ENCODE measurements at regions not wholly inside any gene's neighbourhood (a gene's known extent, or its start where the extent isn't known, plus 50 kb on each side); places are given as distances from the start of the nearest gene placed in this dataset.

- FAIRE-seq, result no peak
Measured at GRCh38 chr5:68161156-68161555, 54.4 kb upstream of the PIK3R1 start.

- no peak for FAIRE-seq
Measured at GRCh38 chr5:68159224-68159951, 56.2 kb upstream of the PIK3R1 start.

GRCh38 chr5:68155940-68156339 lies 59.6 kb upstream of the PIK3R1 start:
- no peak for FAIRE-seq

DNA sequence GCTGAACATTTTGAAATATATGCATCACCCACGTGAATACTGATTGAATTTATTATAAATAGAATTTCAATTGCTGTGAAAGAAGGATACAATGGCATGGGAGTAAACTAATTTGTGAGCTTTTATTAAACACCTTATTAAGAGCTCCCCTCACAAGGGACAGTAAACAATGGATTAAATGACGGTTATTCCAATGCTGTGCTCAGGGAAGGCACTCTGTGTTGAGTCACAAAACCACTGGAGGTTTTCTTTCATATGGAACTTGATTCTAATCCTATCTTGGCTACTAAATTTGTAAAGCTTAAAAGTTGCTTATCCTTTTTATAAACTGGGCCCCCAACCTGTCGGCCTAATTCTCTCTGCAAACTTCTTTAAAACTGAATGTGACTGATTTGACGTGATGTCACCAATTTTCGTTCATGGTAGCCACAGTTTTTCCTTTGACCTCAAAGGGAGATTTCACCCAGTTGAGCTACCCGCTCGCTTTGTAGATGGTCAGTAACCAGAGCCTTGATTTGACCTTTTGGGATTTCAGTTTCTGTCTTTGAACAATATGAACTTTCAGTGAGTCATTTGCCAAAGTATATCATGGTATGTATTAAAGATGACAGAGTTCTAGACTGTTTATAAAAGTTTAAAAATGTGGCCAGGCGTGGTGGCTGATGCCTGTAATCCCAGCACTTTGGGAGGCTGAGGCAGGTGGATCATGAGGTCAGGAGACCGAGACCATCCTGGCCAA lies 61.3 kb upstream of the PIK3R1 start:
- FAIRE-seq, result no peak

GRCh38 chr5:68151812-68152211 lies 63.7 kb upstream of the PIK3R1 start:
- FAIRE-seq, result no peak

DNA sequence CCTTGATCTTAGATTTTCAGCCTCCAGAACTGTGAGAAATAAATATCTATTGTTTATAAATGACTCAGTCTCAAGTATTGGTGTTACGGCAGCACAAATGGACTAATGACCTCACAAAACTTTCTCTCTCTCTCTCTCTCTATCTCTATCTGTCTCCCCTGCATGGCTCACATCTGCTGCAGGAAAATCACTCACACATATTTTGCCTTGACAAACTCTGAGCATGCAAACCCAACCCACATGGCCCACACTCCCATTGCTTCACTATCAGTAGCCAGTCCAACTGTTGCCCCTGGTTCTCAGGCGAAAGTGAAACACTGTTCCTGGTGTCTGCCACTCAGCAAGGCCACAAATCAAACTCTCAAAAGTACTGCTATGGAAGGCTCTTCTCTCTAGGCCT lies 66.4 kb upstream of the PIK3R1 start:
- no peak for FAIRE-seq

GRCh38 chr5:68148096-68148495 lies 67.5 kb upstream of the PIK3R1 start:
- no peak for FAIRE-seq

DNA sequence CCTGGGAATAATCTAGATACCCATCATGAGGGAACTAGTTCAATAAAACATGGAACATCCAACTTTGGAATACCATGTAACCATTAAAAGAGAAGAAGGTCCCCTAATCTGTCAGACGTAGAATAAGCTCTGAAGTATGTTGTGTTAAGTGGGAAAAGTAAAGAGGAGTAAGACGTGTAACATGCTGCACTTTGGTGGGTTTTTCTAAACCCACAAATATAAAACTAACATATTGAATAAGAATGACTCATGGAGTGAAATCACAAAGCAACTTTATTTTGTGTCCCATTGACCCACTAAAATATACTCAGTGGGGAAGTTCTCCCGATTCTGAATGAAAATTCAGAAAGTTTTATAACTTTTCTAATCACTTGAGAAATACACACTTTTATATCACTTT lies 67.9 kb upstream of the PIK3R1 start:
- FAIRE-seq, result no peak

- FAIRE-seq, result no peak
Measured at GRCh38 chr5:68141494-68141893, 74.1 kb upstream of the PIK3R1 start.

GRCh38 chr5:68140763-68141162 lies 74.8 kb upstream of the PIK3R1 start:
- FAIRE-seq, result no peak

GRCh38 chr5:68139611-68140441 lies 75.7 kb upstream of the PIK3R1 start:
- no peak for FAIRE-seq

GRCh38 chr5:68137511-68138140 lies 77.9 kb upstream of the PIK3R1 start:
- no peak for FAIRE-seq

- FAIRE-seq, result no peak
Measured at GRCh38 chr5:68134669-68135313, 80.8 kb upstream of the PIK3R1 start.

GRCh38 chr5:68134033-68134668 lies 81.4 kb upstream of the PIK3R1 start:
- FAIRE-seq, result no peak

DNA sequence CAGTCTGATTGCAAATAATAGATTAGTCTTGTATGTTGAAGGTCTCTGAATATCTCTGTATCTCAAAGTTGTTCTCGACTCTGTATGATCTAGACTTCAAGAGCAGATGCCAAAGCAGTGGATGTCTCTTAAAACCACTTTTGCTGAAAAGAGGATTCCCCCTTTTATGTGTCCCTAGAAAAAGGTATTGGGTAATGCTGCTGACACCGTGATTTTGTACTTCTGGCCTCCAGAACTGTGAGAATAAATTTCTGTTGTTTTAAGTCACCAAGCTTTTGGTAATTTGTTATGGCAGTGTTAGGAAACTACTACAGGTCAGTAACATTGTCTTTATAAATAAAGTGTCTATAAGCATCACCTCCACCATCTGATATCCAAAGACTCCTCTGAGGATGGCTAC lies 85.3 kb upstream of the PIK3R1 start:
- no peak for FAIRE-seq

DNA sequence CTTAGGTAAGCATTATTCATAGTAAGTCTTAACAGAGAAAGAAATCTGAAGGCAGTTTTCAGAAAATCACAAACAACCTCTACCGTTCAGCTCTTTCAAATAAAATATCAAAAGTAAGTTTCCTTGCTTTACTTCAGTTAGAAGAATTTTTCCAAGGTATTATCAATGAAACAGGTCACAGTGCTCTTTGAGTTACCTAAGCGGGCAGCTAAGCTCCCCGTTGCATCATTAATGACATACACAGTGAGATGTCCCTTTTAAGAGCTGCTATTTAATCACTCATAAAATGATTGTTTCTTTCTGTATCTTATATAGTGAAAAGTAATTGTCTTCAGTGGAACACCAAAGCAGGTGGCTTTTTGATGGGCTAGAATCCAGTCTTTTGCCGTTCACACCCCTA lies 86.2 kb upstream of the PIK3R1 start:
- no peak for FAIRE-seq

- no peak for FAIRE-seq
Measured at GRCh38 chr5:68126886-68127285, 88.7 kb upstream of the PIK3R1 start.

- FAIRE-seq, result no peak
Measured at GRCh38 chr5:68122439-68123328, 92.9 kb upstream of the PIK3R1 start.

DNA sequence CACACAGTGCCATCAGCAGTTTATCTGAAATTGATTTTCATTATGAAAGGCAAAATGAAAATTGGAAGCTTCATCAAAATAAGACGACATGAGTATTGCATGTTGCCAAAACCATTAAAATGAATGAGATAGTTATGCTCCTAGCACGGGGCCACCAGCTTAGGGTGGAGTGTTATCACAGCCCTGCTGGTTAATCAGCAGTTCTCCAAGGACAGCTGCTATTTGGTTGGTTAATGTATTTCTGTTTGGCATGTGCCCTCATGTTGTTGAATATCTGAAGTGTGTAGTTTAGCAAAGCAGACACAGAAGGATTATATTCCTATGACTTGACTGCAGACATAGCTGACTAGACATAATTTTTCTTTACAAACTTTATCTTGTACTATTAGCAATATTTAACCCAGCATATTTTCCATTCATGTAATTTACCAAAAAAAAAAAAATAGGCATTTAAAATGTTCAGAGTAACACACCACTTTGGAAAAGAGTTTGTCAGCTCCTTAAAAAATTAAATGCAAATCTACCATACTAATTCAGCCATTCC lies 98.6 kb upstream of the PIK3R1 start:
- no peak for FAIRE-seq

DNA sequence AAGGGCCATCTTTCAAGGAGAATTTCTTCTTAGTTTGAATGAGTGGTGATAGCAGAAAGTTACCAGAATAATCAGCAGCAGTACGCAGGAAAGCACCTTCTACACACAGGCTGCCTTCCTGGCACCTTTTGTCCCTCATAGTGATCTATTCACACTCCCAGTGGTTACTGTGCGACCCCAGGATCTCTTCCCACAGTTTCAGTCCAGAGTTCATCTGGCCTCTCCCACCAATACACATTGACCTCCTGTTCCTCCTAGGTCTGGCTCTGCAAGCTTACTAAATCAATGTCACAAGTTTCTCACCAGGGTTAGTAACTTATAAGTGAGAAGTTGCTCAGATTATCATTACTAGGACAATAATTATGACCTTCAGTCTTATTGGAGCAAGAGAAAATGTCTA lies 99.1 kb upstream of the PIK3R1 start:
- FAIRE-seq, result no peak

DNA sequence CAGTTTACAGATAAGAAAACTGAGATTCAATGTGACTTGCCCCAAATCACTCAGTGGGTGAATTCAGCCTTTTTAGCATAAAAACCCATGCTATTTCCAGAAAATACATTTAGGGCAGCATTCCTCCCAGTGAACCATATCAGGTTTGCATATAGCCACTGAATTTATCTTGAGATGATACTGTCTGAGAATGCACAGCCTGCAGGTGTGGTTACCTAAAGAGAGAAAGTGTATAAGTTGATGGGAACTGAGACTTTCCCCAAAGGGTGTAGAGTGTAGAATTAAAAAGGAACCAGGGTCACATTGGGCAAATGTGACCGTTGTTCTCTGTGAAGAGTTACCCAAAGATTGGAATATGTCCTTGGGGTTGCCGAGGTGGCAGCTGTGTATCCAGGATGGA lies 100.0 kb upstream of the PIK3R1 start:
- FAIRE-seq, result no peak

Data from colon (tissue), 2 donors.